ENCODE measurements at regions not wholly inside any gene's neighbourhood (a gene's known extent, or its start where the extent isn't known, plus 50 kb on each side); places are given as distances from the start of the nearest gene placed in this dataset.

GRCh38 chr11:119847853-119848252, 118.9 kb upstream of the NECTIN1 start:
- no peak for TF ChIP-seq CTCF (conservative IDR thresholded peaks at IDR 0.05)
- H3K27ac ChIP-seq: no peak overlapping the region

GRCh38 chr11:119846374-119846773, 117.4 kb upstream of the NECTIN1 start:
- no peak for TF ChIP-seq CTCF (conservative IDR thresholded peaks at IDR 0.05)
- H3K27ac ChIP-seq: no peak overlapping the region

DNA sequence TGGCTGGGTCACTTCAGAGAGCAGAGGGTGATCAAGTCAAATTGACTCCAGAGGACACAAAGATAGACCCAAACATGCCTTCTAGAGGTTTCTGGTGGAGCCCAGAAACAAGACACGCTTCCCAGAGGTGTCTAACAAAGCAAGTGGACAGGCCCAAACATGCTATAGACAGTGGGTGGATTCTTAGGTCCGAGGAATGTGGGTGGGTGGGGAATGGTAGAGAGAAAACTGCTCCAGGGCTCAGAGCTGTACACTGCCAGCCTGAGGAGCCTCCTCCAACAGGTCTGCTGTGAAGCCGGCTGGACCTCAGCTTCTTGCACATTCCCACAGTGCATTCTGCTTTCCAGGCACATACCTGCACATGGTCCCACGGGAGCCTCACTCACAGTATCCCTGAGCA, 116.8 kb upstream of the NECTIN1 start:
- no peak overlapping the region for H3K27ac ChIP-seq
- TF ChIP-seq CTCF (conservative IDR thresholded peaks at IDR 0.05): no peak

- TF ChIP-seq CTCF (conservative IDR thresholded peaks at IDR 0.05): no peak
- H3K27ac ChIP-seq: no peak overlapping the region
These were observed 116.3 kb upstream of the NECTIN1 start for GRCh38 chr11:119845305-119845704.

GRCh38 chr11:119844808-119845207, 115.8 kb upstream of the NECTIN1 start:
- no peak for TF ChIP-seq CTCF (conservative IDR thresholded peaks at IDR 0.05)
- H3K27ac ChIP-seq: no peak overlapping the region

DNA sequence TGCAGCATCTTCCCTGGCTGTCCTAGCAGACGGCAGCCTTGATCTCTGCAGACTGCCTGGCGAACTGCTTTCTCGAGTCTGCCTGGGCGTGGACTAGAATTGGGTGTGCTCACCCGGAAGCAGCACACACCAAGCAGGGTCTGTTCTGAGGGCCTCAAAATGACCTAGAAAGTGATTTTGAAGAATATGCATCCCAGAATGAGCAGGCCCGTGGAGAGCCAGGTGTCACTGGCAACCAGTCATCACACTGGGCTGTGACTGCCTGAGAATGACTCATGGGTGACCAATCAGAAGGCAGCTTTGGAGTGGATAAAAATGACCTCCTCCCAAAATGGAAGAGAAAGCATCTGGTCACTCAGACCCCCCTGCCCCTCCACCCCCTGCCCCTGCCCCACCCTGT, 114.9 kb upstream of the NECTIN1 start:
- TF ChIP-seq CTCF (conservative IDR thresholded peaks at IDR 0.05): no peak

GRCh38 chr11:119842731-119843130, 113.7 kb upstream of the NECTIN1 start:
- no peak for TF ChIP-seq CTCF (conservative IDR thresholded peaks at IDR 0.05)
- no peak overlapping the region for H3K27ac ChIP-seq

More for the DNA sequence above, 114.9 kb upstream of the NECTIN1 start:
- H3K27ac ChIP-seq: no peak overlapping the region

Data from VCaP (cell line).